K562 (cell line): ENCODE measurements at regions not wholly inside any gene's neighbourhood (a gene's known extent, or its start where the extent isn't known, plus 50 kb on each side); places are given as distances from the start of the nearest gene placed in this dataset.

Experiments used
- EGR1 ChIP-seq: fragments of 450-650 bp; conservative IDR thresholded peaks from 2 replicates; pipeline ENCODE4 v1.6.1; 2017; ENCODE audit warnings: mild to moderate bottlenecking
- KAT8 ChIP-seq: fragments of 450-650 bp; IDR thresholded peaks from 2 replicates; pipeline ENCODE4 v1.6.1; 2016; ENCODE audit warnings: low read depth, mild to moderate bottlenecking
- RAD51 ChIP-seq: fragments of 450-650 bp; IDR thresholded peaks from 2 replicates; pipeline ENCODE4 v1.7.1; 2016; ENCODE audit warnings: low read depth, mild to moderate bottlenecking, borderline replicate concordance
- RERE ChIP-seq: sonication (generic); formaldehyde crosslinking; IDR thresholded peaks from 2 replicates; pipeline ENCODE4 v1.8.0; 2023; ENCODE audit warnings: missing genetic modification reagents, mild to moderate bottlenecking, borderline replicate concordance
- ZNF280A ChIP-seq: fragments of 450-650 bp; IDR thresholded peaks from 2 replicates; pipeline ENCODE4 v1.6.1; 2018; ENCODE audit warnings: mild to moderate bottlenecking, low read depth; ENCODE audit not compliant: partially characterized antibody

- TF ChIP-seq RERE (CRISPR knock-in tag) (no peak), ZNF280A (no peak), RAD51 (no peak), EGR1 (no peak), KAT8 (no peak)
Measured at GRCh38 chr6:82013561-82014530, 233.7 kb downstream of the IBTK start (continued).
